ENCODE measurements at regions not wholly inside any gene's neighbourhood (a gene's known extent, or its start where the extent isn't known, plus 50 kb on each side); places are given as distances from the start of the nearest gene placed in this dataset.

- TF ChIP-seq POLR2AphosphoS5 (IDR thresholded peaks at IDR 0.05; ENCODE audit: low read depth, low read length) (no peak), TAF1 (IDR thresholded peaks at IDR 0.05; ENCODE audit: borderline replicate concordance, low read depth, low read length) (no peak), POLR2A (IDR thresholded peaks at IDR 0.05; ENCODE audit: low read depth, low read length) (no peak)
Measured at GRCh38 chr3:110886222-110886893, 185.3 kb upstream of the NECTIN3 start.

Data from GM12892 (cell line).